Thoracic aorta (tissue), 2 donors: ENCODE measurements at regions not wholly inside any gene's neighbourhood (a gene's known extent, or its start where the extent isn't known, plus 50 kb on each side); places are given as distances from the start of the nearest gene placed in this dataset.

ENCODE experiments used
- ATAC-seq: fragments of 150-250 bp; one replicate; pipeline ENCODE4 v1.8.0; 2017; ENCODE audit warnings: low read depth; ENCODE audit not compliant: insufficient number of reproducible peaks, low FRiP score
- DNase-seq: peaks from one replicate; pipeline ENCODE4 v3.0.0-alpha.2; 2020; ENCODE audit warnings: low spot score
- H3K27ac ChIP-seq, 2 donors: fragments of 200-600 bp; sonication (generic); 1 replicate in 1 of 2; 2 replicates in 1 of 2; pipeline ENCODE4 v1.5.1; 2016; ENCODE audit warnings: mild to moderate bottlenecking in 2 of 2, moderate library complexity in 2 of 2
- H3K27me3 ChIP-seq: fragments of 200-600 bp; sonication (generic); replicated peaks from 2 replicates; pipeline ENCODE4 v1.6.0; 2016; ENCODE audit warnings: mild to moderate bottlenecking; ENCODE audit not compliant: insufficient read depth
- H3K36me3 ChIP-seq: fragments of 200-600 bp; sonication (generic); one replicate; pipeline ENCODE4 v1.5.1; 2016
- H3K4me1 ChIP-seq, 2 donors: fragments of 200-600 bp; sonication (generic); 1 replicate in 1 of 2; 2 replicates in 1 of 2; pipeline versions ENCODE4 v1.5.1 to v1.6.0; 2016; ENCODE audit warnings: low read depth in 2 of 2, mild to moderate bottlenecking in 1 of 2; ENCODE audit not compliant: control insufficient read depth in 1 of 2
- H3K4me3 ChIP-seq: fragments of 200-600 bp; sonication (generic); 2 replicates; pipeline ENCODE4 v1.5.1; 2016; ENCODE audit warnings: mild to moderate bottlenecking
- H3K9me3 ChIP-seq: fragments of 200-600 bp; sonication (generic); 2 replicates; pipeline ENCODE4 v1.5.1; 2016
- CTCF ChIP-seq: fragments of 200-600 bp; sonication (generic); IDR thresholded peaks from one replicate; pipeline ENCODE4 v1.5.1; 2019; ENCODE audit warnings: antibody characterized with exemption

DNA sequence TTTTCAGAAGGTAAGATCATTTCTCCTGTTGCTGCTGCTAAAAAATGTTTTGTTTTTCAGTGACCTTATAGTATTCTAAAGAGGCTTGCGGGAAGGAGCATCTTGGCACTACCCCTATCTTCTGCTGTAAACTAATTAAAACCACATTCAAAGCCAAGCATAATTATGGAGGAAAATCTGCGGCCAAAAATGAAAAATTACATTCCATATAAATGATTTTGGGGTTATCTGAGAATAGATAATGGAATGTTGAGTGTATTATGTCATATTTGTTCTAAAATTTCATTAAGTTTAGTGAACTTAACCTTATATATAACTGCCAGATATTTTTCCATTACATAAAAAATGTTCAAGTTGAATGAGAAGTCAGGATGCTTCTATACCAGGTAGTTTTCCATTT, 170.4 kb upstream of the TMC3 start:
- H3K4me1 ChIP-seq, result no peaks in the 10 kb centered on the region
- TF ChIP-seq CTCF, result no peak
- H3K9me3 ChIP-seq, result no peaks in the 10 kb centered on the region
- H3K27me3 ChIP-seq, result no peaks in the 10 kb centered on the region
- no peak overlapping the region for H3K4me3 ChIP-seq
- H3K36me3 ChIP-seq, result no peaks in the 10 kb centered on the region
- H3K27ac ChIP-seq, result no peak overlapping the region
- DNase-seq (no peak), ATAC-seq (no peak)

DNA sequence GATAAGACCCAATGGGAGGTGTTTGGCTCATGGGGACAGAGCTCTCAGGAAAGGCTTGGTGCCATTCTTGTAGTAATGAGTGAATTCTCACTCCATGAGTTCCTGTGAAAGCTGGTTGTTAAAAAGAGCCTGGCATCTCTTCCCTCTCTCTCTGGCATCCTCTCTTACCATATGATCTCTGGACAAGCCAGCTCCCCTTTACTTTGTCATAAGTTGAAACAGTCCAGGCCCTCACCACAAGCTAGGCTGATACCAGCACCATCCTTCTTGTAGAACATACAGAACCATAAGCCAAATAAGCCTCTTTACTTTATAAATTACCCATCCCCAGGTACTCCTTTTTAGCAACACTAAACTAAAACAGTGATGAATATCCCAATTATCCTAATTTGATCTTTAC, 166.9 kb upstream of the TMC3 start:
- H3K27ac ChIP-seq, result no peak overlapping the region
- TF ChIP-seq CTCF, result no peak
- H3K9me3 ChIP-seq, result no peaks in the 10 kb centered on the region
- no peaks in the 10 kb centered on the region for H3K4me1 ChIP-seq
- H3K36me3 ChIP-seq, result no peaks in the 10 kb centered on the region
- DNase-seq (no peak), ATAC-seq (no peak)
- no peaks in the 10 kb centered on the region for H3K27me3 ChIP-seq
- no peak overlapping the region for H3K4me3 ChIP-seq

- ATAC-seq (no peak), DNase-seq (no peak)
- TF ChIP-seq CTCF, result no peak
- Histone ChIP-seq H3K27ac (no peak overlapping the region), H3K4me1 (peaks cover 2 to 5% of the 10 kb centered on the region in 2 donors), H3K9me3 (no peaks in the 10 kb centered on the region), H3K27me3 (no peaks in the 10 kb centered on the region), H3K4me3 (no peak overlapping the region), H3K36me3 (no peaks in the 10 kb centered on the region)
Observed at GRCh38 chr15:81536356-81536755, 162.3 kb upstream of the TMC3 start.

DNA sequence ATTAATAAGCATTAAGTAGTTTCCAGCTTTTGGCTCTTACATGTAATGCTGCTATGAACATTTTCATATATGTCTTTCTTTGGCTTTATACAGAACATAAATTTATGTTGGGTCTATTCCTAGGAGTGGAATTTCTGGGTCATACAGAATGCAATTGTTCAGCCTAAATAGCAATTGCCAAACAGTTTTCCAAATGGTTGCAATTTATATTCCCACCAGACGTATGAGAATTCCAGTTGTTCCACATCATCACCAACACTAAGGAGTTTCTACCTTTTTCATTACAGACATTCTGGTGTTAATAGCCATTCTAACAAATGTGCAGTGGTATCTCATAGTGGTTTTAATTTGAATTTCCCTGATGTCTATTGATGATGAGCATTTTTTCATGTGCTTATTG, 160.1 kb upstream of the TMC3 start:
- Histone ChIP-seq H3K9me3 (no peaks in the 10 kb centered on the region), H3K36me3 (no peaks in the 10 kb centered on the region), H3K4me3 (no peak overlapping the region), H3K27ac (no peak overlapping the region), H3K4me1 (peaks cover 6 to 25% of the 10 kb centered on the region in 2 donors), H3K27me3 (no peaks in the 10 kb centered on the region)
- DNase-seq (no peak), ATAC-seq (no peak)
- TF ChIP-seq CTCF, result no peak

DNA sequence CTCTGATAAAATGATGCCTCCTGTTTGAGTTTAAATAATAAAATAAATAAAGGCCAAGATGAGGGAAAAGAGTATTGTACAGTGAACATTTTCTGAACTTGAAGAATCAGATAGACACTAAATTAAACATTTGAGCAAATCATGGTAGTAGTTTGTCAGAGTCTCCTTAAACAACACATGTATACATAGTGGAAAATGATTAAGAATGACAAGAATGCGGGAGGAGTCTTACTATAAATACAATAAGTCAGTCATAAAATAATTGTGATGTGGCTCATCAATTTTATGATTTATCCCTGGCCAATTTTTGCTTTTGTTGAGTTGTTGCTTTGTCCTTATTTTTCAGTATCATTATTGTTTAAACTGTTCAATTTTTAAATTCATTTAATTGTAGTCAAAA, 158.0 kb upstream of the TMC3 start:
- ATAC-seq (no peak), DNase-seq (no peak)
- no peaks in the 10 kb centered on the region for H3K9me3 ChIP-seq
- H3K4me1 ChIP-seq, result peaks cover 6 to 25% of the 10 kb centered on the region in 2 donors
- no peak overlapping the region for H3K27ac ChIP-seq
- no peaks in the 10 kb centered on the region for H3K27me3 ChIP-seq
- H3K36me3 ChIP-seq, result no peaks in the 10 kb centered on the region
- TF ChIP-seq CTCF, result no peak
- no peak overlapping the region for H3K4me3 ChIP-seq
